ENCODE measurements at regions not wholly inside any gene's neighbourhood (a gene's known extent, or its start where the extent isn't known, plus 50 kb on each side); places are given as distances from the start of the nearest gene placed in this dataset.

GRCh38 chr2:167607211-167607610 is 640.2 kb downstream of the STK39 start:
- TF ChIP-seq POLR2A (IDR thresholded peaks at IDR 0.05) = no peak
- no peak for TF ChIP-seq EP300 (IDR thresholded peaks at IDR 0.05)
- TF ChIP-seq, protein P1, sequence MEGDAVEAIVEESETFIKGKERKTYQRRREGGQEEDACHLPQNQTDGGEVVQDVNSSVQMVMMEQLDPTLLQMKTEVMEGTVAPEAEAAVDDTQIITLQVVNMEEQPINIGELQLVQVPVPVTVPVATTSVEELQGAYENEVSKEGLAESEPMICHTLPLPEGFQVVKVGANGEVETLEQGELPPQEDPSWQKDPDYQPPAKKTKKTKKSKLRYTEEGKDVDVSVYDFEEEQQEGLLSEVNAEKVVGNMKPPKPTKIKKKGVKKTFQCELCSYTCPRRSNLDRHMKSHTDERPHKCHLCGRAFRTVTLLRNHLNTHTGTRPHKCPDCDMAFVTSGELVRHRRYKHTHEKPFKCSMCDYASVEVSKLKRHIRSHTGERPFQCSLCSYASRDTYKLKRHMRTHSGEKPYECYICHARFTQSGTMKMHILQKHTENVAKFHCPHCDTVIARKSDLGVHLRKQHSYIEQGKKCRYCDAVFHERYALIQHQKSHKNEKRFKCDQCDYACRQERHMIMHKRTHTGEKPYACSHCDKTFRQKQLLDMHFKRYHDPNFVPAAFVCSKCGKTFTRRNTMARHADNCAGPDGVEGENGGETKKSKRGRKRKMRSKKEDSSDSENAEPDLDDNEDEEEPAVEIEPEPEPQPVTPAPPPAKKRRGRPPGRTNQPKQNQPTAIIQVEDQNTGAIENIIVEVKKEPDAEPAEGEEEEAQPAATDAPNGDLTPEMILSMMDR (IDR thresholded peaks at IDR 0.05) = no peak
